ENCODE measurements at regions not wholly inside any gene's neighbourhood (a gene's known extent, or its start where the extent isn't known, plus 50 kb on each side); places are given as distances from the start of the nearest gene placed in this dataset.
"Not testable (repeated sequence)": the region's sequence is repeated elsewhere in the genome, so short reads cannot be mapped to it uniquely, and the experiment has no call there.

- no peak overlapping the region for H3K4me3 Mint-ChIP-seq (ENCODE audit: unreplicated experiment)
- H3K9me3 Mint-ChIP-seq (ENCODE audit: unreplicated experiment): no peaks in the 10 kb centered on the region
- DNase-seq (ENCODE audit: low spot score): no peak
- H3K27me3 Mint-ChIP-seq (ENCODE audit: unreplicated experiment): no peaks in the 10 kb centered on the region
- no peak overlapping the region for H3K27ac Mint-ChIP-seq (ENCODE audit: unreplicated experiment)
- TF ChIP-seq, protein P1, sequence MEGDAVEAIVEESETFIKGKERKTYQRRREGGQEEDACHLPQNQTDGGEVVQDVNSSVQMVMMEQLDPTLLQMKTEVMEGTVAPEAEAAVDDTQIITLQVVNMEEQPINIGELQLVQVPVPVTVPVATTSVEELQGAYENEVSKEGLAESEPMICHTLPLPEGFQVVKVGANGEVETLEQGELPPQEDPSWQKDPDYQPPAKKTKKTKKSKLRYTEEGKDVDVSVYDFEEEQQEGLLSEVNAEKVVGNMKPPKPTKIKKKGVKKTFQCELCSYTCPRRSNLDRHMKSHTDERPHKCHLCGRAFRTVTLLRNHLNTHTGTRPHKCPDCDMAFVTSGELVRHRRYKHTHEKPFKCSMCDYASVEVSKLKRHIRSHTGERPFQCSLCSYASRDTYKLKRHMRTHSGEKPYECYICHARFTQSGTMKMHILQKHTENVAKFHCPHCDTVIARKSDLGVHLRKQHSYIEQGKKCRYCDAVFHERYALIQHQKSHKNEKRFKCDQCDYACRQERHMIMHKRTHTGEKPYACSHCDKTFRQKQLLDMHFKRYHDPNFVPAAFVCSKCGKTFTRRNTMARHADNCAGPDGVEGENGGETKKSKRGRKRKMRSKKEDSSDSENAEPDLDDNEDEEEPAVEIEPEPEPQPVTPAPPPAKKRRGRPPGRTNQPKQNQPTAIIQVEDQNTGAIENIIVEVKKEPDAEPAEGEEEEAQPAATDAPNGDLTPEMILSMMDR (IDR thresholded peaks at IDR 0.05; ENCODE audit: unreplicated experiment): no peak
- no peaks in the 10 kb centered on the region for H3K4me1 Mint-ChIP-seq (ENCODE audit: unreplicated experiment)
- H3K36me3 Mint-ChIP-seq (ENCODE audit: low read depth, unreplicated experiment): no peaks in the 10 kb centered on the region
These were observed 230.9 kb downstream of the SOX3 start for GRCh38 chrX:140273921-140274320.

GRCh38 chrX:140250391-140250790, 254.5 kb downstream of the SOX3 start:
- Mint-ChIP-seq H3K4me1 (ENCODE audit: unreplicated experiment) (no peaks in the 10 kb centered on the region), H3K4me3 (ENCODE audit: unreplicated experiment) (no peak overlapping the region), H3K9me3 (ENCODE audit: unreplicated experiment) (no peaks in the 10 kb centered on the region), H3K27me3 (ENCODE audit: unreplicated experiment) (peaks cover 1% of the 10 kb centered on the region), H3K27ac (ENCODE audit: unreplicated experiment) (no peak overlapping the region), H3K36me3 (ENCODE audit: low read depth, unreplicated experiment) (no peaks in the 10 kb centered on the region)
- DNase-seq (ENCODE audit: low spot score): no peak
- TF ChIP-seq, protein P1 (IDR thresholded peaks at IDR 0.05; ENCODE audit: unreplicated experiment): no peak

GRCh38 chrX:140249088-140249487, 255.8 kb downstream of the SOX3 start:
- Mint-ChIP-seq H3K27ac (ENCODE audit: unreplicated experiment) (no peak overlapping the region), H3K36me3 (ENCODE audit: low read depth, unreplicated experiment) (no peaks in the 10 kb centered on the region), H3K4me1 (ENCODE audit: unreplicated experiment) (no peaks in the 10 kb centered on the region), H3K4me3 (ENCODE audit: unreplicated experiment) (no peak overlapping the region), H3K9me3 (ENCODE audit: unreplicated experiment) (no peaks in the 10 kb centered on the region), H3K27me3 (ENCODE audit: unreplicated experiment) (no peaks in the 10 kb centered on the region)
- no peak for DNase-seq (ENCODE audit: low spot score)
- TF ChIP-seq, protein P1 (IDR thresholded peaks at IDR 0.05; ENCODE audit: unreplicated experiment): no peak

DNA sequence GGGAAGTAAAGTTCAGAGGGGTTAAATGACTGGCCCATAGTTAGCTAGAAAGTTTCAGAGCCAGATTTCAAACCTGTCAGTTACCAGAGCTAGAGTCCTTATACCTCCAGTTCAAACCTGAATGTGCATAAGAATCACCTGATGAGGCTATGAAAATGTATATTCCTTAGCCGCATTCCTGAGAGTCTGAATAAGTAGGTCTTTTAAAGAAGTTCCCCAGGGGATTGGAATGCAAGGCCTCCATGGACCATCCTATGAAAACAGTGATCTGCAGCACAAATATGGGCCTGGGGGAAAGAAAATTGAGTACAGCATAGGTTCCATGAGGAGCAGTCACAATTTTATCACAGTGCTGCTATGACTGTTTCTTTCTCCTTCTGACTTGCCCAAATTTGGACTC, 263.9 kb upstream of the CXorf66 start:
- Mint-ChIP-seq H3K27me3 (ENCODE audit: unreplicated experiment) (no peaks in the 10 kb centered on the region), H3K4me3 (ENCODE audit: unreplicated experiment) (no peak overlapping the region)

GRCh38 chrX:140226037-140226436, 260.7 kb upstream of the CXorf66 start:
- H3K27me3 Mint-ChIP-seq (ENCODE audit: unreplicated experiment); H3K4me3 Mint-ChIP-seq (ENCODE audit: unreplicated experiment); H3K9me3 Mint-ChIP-seq (ENCODE audit: unreplicated experiment); DNase-seq (ENCODE audit: low spot score); H3K36me3 Mint-ChIP-seq (ENCODE audit: low read depth, unreplicated experiment); H3K27ac Mint-ChIP-seq (ENCODE audit: unreplicated experiment); H3K4me1 Mint-ChIP-seq (ENCODE audit: unreplicated experiment): not testable (repeated sequence)

More for the DNA sequence above, 263.9 kb upstream of the CXorf66 start:
- Mint-ChIP-seq H3K9me3 (ENCODE audit: unreplicated experiment) (no peaks in the 10 kb centered on the region), H3K27ac (ENCODE audit: unreplicated experiment) (no peak overlapping the region), H3K36me3 (ENCODE audit: low read depth, unreplicated experiment) (no peaks in the 10 kb centered on the region), H3K4me1 (ENCODE audit: unreplicated experiment) (no peaks in the 10 kb centered on the region)
- TF ChIP-seq, protein P1 (IDR thresholded peaks at IDR 0.05; ENCODE audit: unreplicated experiment): no peak
- DNase-seq (ENCODE audit: low spot score): no peak

GRCh38 chrX:140215894-140216293, 250.6 kb upstream of the CXorf66 start:
- not testable (repeated sequence) for H3K27me3 Mint-ChIP-seq (ENCODE audit: unreplicated experiment); H3K9me3 Mint-ChIP-seq (ENCODE audit: unreplicated experiment); H3K27ac Mint-ChIP-seq (ENCODE audit: unreplicated experiment); H3K36me3 Mint-ChIP-seq (ENCODE audit: low read depth, unreplicated experiment); H3K4me1 Mint-ChIP-seq (ENCODE audit: unreplicated experiment); DNase-seq (ENCODE audit: low spot score); H3K4me3 Mint-ChIP-seq (ENCODE audit: unreplicated experiment)

GRCh38 chrX:140214518-140214917, 249.2 kb upstream of the CXorf66 start:
- not testable (repeated sequence) for H3K4me1 Mint-ChIP-seq (ENCODE audit: unreplicated experiment); H3K36me3 Mint-ChIP-seq (ENCODE audit: low read depth, unreplicated experiment); H3K4me3 Mint-ChIP-seq (ENCODE audit: unreplicated experiment); H3K9me3 Mint-ChIP-seq (ENCODE audit: unreplicated experiment); DNase-seq (ENCODE audit: low spot score); H3K27ac Mint-ChIP-seq (ENCODE audit: unreplicated experiment); H3K27me3 Mint-ChIP-seq (ENCODE audit: unreplicated experiment)
